Mesodermal cell (in vitro differentiated cells): ENCODE measurements at regions not wholly inside any gene's neighbourhood (a gene's known extent, or its start where the extent isn't known, plus 50 kb on each side); places are given as distances from the start of the nearest gene placed in this dataset.
"Not testable (repeated sequence)": the region's sequence is repeated elsewhere in the genome, so short reads cannot be mapped to it uniquely, and the experiment has no call there.

ENCODE experiments used
- H3K27ac ChIP-seq: 2 replicates; pipeline ENCODE4 v1.7.0; 2013; ENCODE audit warnings: mild to moderate bottlenecking, low read depth, low read length, moderate library complexity; ENCODE audit not compliant: severe bottlenecking
- H3K36me3 ChIP-seq: 2 replicates; pipeline ENCODE4 v1.7.1; 2013; ENCODE audit warnings: mild to moderate bottlenecking, low read length, moderate library complexity; ENCODE audit not compliant: control insufficient read depth, insufficient read depth
- H3K4me1 ChIP-seq: one replicate; pipeline ENCODE4 v1.7.1; 2013; ENCODE audit warnings: mild to moderate bottlenecking, low read length; ENCODE audit not compliant: insufficient read depth, control insufficient read depth, poor library complexity, severe bottlenecking
- H3K4me3 ChIP-seq: 2 replicates; pipeline ENCODE4 v1.7.0; 2013; ENCODE audit warnings: low read length, control low read depth, mild to moderate bottlenecking; ENCODE audit not compliant: insufficient read depth, poor library complexity, severe bottlenecking; ENCODE audit errors: extremely low read depth
- H3K9me3 ChIP-seq: 2 replicates; pipeline ENCODE4 v1.7.1; 2013; ENCODE audit warnings: mild to moderate bottlenecking, low read length, moderate library complexity; ENCODE audit not compliant: control insufficient read depth
- WGBS, 2 experiments: methylation state at CpG; one replicate each; pipeline ENCODE4 v1.1.5; 2013; ENCODE audit warnings: missing lambda C conversion rate in 2 of 2; ENCODE audit not compliant: insufficient coverage in 2 of 2; 5-methylcytosine and 5-hydroxymethylcytosine counted together

DNA sequence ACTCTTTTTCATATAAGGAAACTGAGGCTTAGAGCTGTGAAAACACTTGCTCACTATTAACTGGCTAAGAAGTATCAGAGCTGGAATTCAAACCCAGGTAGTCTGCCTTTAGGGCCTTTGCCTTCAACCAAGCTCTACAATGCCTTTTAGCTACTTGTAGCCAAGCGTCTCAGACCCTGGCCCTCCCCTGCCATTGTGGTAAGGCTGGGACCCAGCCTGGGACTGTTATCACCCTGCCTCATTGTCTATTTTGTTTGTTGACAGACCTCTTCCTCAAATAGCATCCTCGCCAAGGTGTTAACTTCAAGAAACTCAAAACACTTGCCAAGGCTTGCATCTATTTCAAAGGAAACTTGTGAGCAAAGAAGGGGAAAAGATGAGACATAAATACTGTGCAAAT is 76.7 kb upstream of the CD28 start:
- Histone ChIP-seq H3K9me3 (no peaks in the 10 kb centered on the region), H3K27ac (no peak overlapping the region), H3K36me3 (no peaks in the 10 kb centered on the region), H3K4me1 (no peaks in the 10 kb centered on the region), H3K4me3 (no peak overlapping the region)
- 82 to 83% methylated on average over 1 of the region's 2 CpGs for WGBS, 2 experiments

DNA sequence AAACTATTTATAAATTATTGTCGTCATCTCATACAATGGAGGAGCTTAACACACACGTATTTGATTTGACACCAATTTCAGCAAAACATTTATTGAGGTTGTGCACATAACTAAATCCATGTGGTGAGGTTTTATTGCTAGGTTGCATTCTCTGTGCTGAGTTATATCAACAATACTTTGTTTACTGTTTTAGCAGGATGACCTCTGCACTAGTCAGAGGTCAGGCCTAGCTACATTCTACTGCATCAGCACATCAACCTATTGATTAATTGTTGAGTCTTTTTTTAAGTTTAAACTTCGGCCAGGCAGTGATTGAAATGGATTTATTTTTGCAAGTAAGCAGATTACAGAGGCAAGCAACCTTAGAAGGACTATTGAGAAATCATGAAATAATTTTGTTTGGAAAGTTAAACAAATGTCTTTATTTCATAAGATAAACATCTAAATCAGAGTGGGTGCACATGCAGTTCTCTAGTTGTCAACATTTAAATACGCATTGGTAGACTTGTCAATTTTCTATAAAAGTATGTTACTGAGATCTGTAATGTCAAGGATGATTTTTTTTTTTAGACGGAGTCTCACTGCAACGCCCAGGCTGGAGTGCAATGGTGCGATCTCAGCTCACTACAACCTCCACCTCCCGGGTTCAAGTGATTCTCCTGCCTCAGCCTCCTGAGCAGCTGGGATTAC is 75.2 kb upstream of the CD28 start:
- no peak overlapping the region for H3K27ac ChIP-seq
- 93% methylated on average over 2 of the region's 8 CpGs; no CpG with 5 or more reads in 1 of the 2 experiments for WGBS, 2 experiments
- H3K9me3 ChIP-seq = no peaks in the 10 kb centered on the region
- no peaks in the 10 kb centered on the region for H3K4me1 ChIP-seq
- no peak overlapping the region for H3K4me3 ChIP-seq
- no peaks in the 10 kb centered on the region for H3K36me3 ChIP-seq

DNA sequence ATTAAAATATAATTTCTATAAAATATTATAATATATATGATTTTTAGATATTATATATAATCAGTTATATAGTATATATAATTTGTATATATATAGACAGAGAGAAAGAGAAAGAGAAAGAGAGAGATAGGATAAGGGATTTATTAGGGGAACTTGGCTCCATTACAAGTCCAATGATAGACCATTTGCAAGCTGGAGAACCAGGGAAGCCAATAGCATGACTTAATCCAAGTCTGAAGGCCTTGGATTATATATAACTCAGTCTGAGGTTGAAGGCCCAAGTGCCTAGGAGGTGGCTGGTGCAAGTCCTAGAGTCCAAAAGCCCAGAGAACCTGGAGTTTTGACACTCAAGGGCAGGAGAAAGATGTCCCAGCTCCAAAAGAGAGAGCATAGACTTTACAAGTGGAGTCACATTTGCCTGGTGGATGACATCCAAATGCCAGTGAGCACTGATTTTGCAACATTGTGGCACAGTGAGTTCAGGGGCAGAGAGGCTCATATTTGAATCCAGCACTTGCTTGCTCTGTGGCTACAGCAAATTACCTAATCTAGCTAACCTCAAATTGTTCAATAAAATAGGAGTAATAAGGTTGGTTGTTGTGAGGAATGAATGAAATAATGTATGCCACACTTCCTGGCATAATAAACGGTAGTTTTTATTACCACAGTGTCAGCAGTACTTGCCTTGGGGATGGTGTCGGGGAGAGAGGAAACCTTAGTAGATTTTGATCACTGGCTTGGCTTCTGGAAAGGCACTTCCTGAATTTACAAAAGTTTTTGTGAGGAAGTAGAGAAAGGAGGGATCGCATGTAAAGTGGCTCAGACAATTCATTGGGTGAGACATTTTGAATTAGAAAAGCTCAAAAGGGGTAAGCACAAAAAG is 69.6 kb upstream of the CD28 start:
- H3K4me3 ChIP-seq = no peak overlapping the region
- H3K27ac ChIP-seq = peak overlapping the region; percentile 65
- peaks cover 10% of the 10 kb centered on the region for H3K4me1 ChIP-seq
- H3K9me3 ChIP-seq = no peaks in the 10 kb centered on the region
- WGBS, 2 experiments = 84 to 87% methylated on average over 3 of the region's 3 CpGs
- H3K36me3 ChIP-seq = no peaks in the 10 kb centered on the region

DNA sequence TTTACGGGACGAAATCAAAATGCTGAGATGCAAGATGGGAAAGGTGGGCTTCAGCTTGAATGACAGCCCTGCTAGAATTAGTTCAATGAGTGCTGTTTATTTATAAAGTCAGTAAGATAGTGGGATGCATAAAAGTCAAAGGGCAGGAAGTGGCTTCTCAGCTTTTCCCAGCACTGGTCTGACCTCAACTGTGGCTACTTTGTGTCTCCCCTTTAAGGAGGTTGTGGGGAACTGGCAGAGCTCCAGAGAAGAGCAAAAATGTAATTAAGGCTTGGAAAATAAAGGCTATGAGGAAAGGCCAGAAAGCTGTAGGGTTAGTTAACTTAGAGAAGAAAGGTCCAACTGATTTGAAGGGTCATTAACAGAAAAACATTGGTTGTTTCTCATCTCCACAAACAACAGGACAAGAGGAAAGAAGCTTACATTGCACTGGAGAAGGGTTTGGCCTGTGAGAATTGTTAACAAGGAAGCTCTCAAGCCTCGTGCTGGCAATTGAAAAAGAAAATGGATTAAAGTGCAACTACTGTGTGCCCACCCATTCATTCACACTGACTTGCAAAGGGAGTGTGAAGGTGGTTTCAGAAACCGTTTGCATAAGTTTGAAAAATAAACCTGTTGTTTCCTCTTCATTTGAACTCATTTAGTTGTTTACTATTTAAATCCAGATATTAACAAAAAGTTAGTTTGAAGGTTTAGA is 68.8 kb upstream of the CD28 start:
- H3K4me3 ChIP-seq = no peak overlapping the region
- peak overlapping the region; percentile 65 for H3K27ac ChIP-seq
- no peaks in the 10 kb centered on the region for H3K9me3 ChIP-seq
- H3K36me3 ChIP-seq = no peaks in the 10 kb centered on the region
- WGBS, 2 experiments = 71 to 83% methylated on average over 2 to 3 of the region's 4 CpGs
- H3K4me1 ChIP-seq = peaks cover 10% of the 10 kb centered on the region

DNA sequence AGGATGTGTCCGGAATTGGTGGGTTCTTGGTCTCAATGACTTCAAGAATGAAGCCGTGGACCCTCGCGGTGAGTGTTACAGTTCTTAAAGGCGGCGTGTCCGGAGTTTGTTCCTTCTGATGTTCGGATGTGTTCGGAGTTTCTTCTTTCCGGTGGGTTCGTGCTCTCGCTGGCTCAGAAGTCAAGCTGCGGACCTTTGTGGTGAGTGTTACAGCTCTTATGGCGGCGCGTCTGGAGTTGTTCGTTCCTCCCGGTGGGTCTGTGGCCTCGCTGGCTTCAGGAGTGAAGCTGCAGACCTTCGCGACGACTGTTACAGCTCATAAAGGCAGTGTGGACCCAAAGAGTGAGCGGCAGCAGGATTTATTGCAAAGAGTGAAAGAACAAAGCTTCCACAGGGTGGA is 64.6 kb upstream of the CD28 start:
- H3K27ac ChIP-seq, H3K4me1 ChIP-seq, H3K36me3 ChIP-seq, H3K4me3 ChIP-seq, H3K9me3 ChIP-seq: not testable (repeated sequence)
- WGBS, 2 experiments = 91 to 95% methylated on average over 19 to 23 of the region's 23 CpGs

DNA sequence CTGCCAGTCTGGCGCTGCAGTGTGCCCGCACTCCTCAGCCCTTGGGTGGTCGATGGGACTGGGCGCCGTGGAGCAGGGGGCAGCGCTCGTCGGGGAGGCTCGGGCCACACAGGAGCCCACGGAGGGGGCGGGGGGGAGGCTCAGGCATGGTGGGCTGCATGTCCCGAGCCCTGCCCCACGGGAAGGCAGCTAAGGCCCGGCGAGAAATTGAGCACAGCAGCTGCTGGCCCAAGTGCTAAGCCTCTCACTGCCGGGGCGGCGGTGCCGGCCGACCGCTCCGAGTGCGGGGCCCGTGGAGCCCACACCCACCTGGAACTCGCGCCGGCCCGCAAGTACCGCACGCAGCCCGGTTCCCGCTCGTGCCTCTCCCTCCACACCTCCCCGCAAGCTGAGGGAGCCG is 63.6 kb upstream of the CD28 start:
- H3K4me3 ChIP-seq, H3K27ac ChIP-seq, H3K4me1 ChIP-seq, H3K36me3 ChIP-seq, H3K9me3 ChIP-seq: not testable (repeated sequence)
- 95 to 96% methylated on average over 29 to 35 of the region's 35 CpGs for WGBS, 2 experiments

DNA sequence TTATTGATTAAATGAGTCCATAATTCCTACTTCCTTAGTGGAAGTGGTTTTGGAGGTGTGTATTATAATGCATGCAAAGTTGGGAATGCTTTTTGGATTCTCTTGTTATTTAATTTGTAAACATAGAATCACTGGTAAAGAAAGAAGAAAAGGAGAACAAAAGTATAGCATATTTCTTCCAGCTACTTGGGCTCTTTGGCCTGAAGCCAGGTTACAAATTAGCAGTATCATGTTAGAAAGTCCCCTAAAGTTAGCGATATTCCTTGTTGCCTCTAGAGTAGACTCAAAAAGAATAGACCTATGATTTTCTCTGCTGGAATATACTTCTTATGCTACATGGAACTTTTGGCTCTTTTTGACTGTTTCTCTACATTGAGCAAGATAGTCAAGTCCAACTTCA is 60.6 kb upstream of the CD28 start:
- H3K4me3 ChIP-seq = no peak overlapping the region
- H3K36me3 ChIP-seq = no peaks in the 10 kb centered on the region
- peaks cover 5% of the 10 kb centered on the region for H3K9me3 ChIP-seq
- WGBS, 2 experiments = 100% methylated on average over 1 of the region's 1 CpG; no CpG with 5 or more reads in 1 of the 2 experiments
- no peak overlapping the region for H3K27ac ChIP-seq
- no peaks in the 10 kb centered on the region for H3K4me1 ChIP-seq

DNA sequence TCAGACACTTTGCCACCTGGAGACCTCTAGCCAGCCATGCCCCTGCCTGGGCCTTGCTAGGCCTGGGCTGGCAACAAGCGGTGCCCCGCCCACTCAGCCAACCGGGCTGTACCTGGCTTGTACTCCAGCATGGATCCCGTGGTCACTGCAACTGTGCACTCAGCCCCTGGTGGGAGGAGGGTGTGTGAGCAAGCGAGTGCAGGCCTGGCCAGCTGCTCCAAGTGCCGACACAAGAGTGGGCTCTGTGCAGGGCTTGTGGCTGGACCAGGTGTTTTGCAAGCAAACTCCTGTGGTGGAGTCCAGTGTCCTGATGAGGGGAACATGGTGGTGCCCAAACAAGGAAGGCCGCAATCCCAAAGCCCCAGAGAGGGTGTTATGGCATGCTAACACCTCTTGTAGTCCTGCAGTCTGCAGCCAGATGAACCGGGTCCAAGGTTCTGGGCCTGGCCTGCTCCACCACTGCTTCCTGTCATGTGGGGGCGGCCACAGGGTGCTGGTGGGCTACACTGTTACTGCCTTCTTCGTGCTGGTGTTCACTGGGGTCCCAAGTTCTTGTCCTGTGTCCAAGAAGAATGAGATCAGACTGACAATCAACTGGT is 60.1 kb upstream of the CD28 start:
- no peak overlapping the region for H3K4me3 ChIP-seq
- H3K4me1 ChIP-seq = no peaks in the 10 kb centered on the region
- peaks cover 5% of the 10 kb centered on the region for H3K9me3 ChIP-seq
- no peak overlapping the region for H3K27ac ChIP-seq
- 93 to 94% methylated on average over 7 to 10 of the region's 10 CpGs for WGBS, 2 experiments
- no peaks in the 10 kb centered on the region for H3K36me3 ChIP-seq

DNA sequence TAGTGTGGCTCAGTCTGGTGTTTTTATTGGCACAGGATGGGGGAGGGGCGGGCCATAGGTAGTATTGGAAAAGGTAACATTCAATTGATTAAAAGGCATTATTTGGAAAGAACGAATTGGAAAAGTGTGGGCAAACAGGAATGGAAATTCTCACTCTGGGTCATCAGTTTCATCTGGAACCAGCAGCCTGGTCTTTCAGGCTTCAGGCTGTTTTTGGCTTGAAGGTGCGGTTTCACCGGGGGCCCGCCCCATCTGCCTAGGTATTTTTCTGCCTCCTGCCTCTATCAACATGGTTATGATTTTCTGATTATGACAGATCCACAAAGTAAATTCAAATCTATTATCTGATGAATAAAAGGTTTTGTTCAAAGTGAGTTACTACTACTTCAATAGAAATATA is 59.5 kb upstream of the CD28 start:
- Histone ChIP-seq H3K4me1 (no peaks in the 10 kb centered on the region), H3K27ac (no peak overlapping the region), H3K4me3 (no peak overlapping the region), H3K9me3 (peaks cover 5% of the 10 kb centered on the region), H3K36me3 (no peaks in the 10 kb centered on the region)
- 71 to 94% methylated on average over 2 of the region's 5 CpGs for WGBS, 2 experiments

DNA sequence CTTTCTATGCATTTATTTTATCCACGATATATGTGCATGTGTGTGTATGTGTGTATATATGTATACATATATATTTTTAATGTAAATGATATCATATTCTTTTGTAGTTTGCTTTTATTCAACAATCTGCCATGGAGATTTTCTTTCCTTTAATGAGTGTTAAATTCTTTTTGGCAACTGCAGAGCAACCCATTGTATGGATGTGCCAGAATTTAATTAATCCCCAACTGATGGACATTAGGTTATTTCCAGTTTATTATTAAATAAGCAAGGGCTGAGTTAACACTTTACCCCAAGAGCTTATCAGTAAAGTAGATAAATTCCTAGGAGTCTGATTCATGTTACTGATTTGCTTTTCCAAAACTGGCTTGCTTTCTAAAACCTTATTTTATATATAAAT is 58.9 kb upstream of the CD28 start:
- Histone ChIP-seq H3K4me1 (no peaks in the 10 kb centered on the region), H3K27ac (no peak overlapping the region), H3K9me3 (peaks cover 5% of the 10 kb centered on the region), H3K4me3 (no peak overlapping the region), H3K36me3 (no peaks in the 10 kb centered on the region)
- no CpG with 5 or more reads among the region's 1 CpG for WGBS, 2 experiments
